Cardiac muscle cell (in vitro differentiated cells and primary cell): ENCODE measurements at regions not wholly inside any gene's neighbourhood (a gene's known extent, or its start where the extent isn't known, plus 50 kb on each side); places are given as distances from the start of the nearest gene placed in this dataset.
"Not testable (repeated sequence)": the region's sequence is repeated elsewhere in the genome, so short reads cannot be mapped to it uniquely, and the experiment has no call there.

ENCODE experiments used
- DNase-seq, 2 donors: peaks; one replicate each; pipeline versions ENCODE4 v3.0.0 to v3.0.0-alpha.2; 2010 to 2017; ENCODE audit warnings: low read depth in 1 of 2, low spot score in 1 of 2
- H3K27ac ChIP-seq: fragments of 200-600 bp; sonication (generic); 2 replicates; pipeline ENCODE4 v1.5.1; 2016
- H3K27me3 ChIP-seq: fragments of 200-600 bp; sonication (generic); 2 replicates; pipeline ENCODE4 v1.6.0; 2016; ENCODE audit warnings: control low read depth
- H3K36me3 ChIP-seq: fragments of 200-600 bp; sonication (generic); 2 replicates; pipeline ENCODE4 v1.5.1; 2016; ENCODE audit warnings: control low read depth
- H3K4me1 ChIP-seq: fragments of 200-600 bp; sonication (generic); 2 replicates; pipeline ENCODE4 v1.8.1; 2017; ENCODE audit warnings: low read depth, mild to moderate bottlenecking, mixed run types
- H3K4me3 ChIP-seq: fragments of 200-600 bp; sonication (generic); 2 replicates; pipeline ENCODE4 v1.5.1; 2016; ENCODE audit warnings: mild to moderate bottlenecking
- H3K9me3 ChIP-seq: fragments of 200-600 bp; sonication (generic); 2 replicates; pipeline ENCODE4 v1.5.1; 2017; ENCODE audit warnings: low read depth, mild to moderate bottlenecking, control low read depth
- CTCF ChIP-seq: IDR thresholded peaks from 2 replicates; pipeline ENCODE4 v1.5.1; 2012; ENCODE audit warnings: low read depth, mild to moderate bottlenecking, low read length

GRCh38 chr3:15982667-15983196, 185.0 kb upstream of the ANKRD28 start:
- no peaks in the 10 kb centered on the region for H3K9me3 ChIP-seq
- peaks cover 10% of the 10 kb centered on the region for H3K4me1 ChIP-seq
- H3K36me3 ChIP-seq = no peaks in the 10 kb centered on the region
- H3K27me3 ChIP-seq = no peaks in the 10 kb centered on the region
- H3K27ac ChIP-seq = no peak overlapping the region
- DNase-seq = peak in 1 of 2 donors; percentile 84
- H3K4me3 ChIP-seq = no peak overlapping the region
- TF ChIP-seq CTCF = no peak

- peaks cover 10% of the 10 kb centered on the region for H3K4me1 ChIP-seq
- H3K36me3 ChIP-seq = no peaks in the 10 kb centered on the region
- H3K9me3 ChIP-seq = no peaks in the 10 kb centered on the region
- H3K4me3 ChIP-seq = no peak overlapping the region
- DNase-seq = peak in 1 of 2 donors; percentile 72
- no peak for TF ChIP-seq CTCF
- H3K27me3 ChIP-seq = no peaks in the 10 kb centered on the region
- no peak overlapping the region for H3K27ac ChIP-seq
These were observed 185.5 kb upstream of the ANKRD28 start for GRCh38 chr3:15983232-15983631.

- no peak for DNase-seq
- Histone ChIP-seq H3K27ac (no peak overlapping the region), H3K4me3 (no peak overlapping the region)
These were observed 185.9 kb upstream of the ANKRD28 start for GRCh38 chr3:15983693-15984092.

GRCh38 chr3:15989419-15989818, 185.1 kb upstream of the GALNT15 start:
- no peaks in the 10 kb centered on the region for H3K36me3 ChIP-seq
- no peaks in the 10 kb centered on the region for H3K27me3 ChIP-seq
- no peak overlapping the region for H3K4me3 ChIP-seq
- no peaks in the 10 kb centered on the region for H3K9me3 ChIP-seq
- H3K27ac ChIP-seq = no peak overlapping the region
- TF ChIP-seq CTCF = peak; percentile 46
- no peaks in the 10 kb centered on the region for H3K4me1 ChIP-seq
- peak in 1 of 2 donors; percentile 8 for DNase-seq

More at GRCh38 chr3:15983693-15984092, 185.9 kb upstream of the ANKRD28 start:
- H3K9me3 ChIP-seq = no peaks in the 10 kb centered on the region
- no peak for TF ChIP-seq CTCF
- H3K4me1 ChIP-seq = peaks cover 10% of the 10 kb centered on the region
- H3K27me3 ChIP-seq = no peaks in the 10 kb centered on the region
- H3K36me3 ChIP-seq = no peaks in the 10 kb centered on the region

GRCh38 chr3:15993660-15994059, 180.8 kb upstream of the GALNT15 start:
- DNase-seq = peak in 1 of 2 donors; percentile 4
- not testable (repeated sequence) for H3K27ac ChIP-seq, H3K9me3 ChIP-seq, H3K4me3 ChIP-seq, H3K27me3 ChIP-seq, H3K36me3 ChIP-seq, H3K4me1 ChIP-seq

- H3K27ac ChIP-seq, H3K4me1 ChIP-seq, H3K4me3 ChIP-seq, H3K27me3 ChIP-seq, H3K9me3 ChIP-seq, DNase-seq, H3K36me3 ChIP-seq: not testable (repeated sequence)
These were observed 178.0 kb upstream of the GALNT15 start for GRCh38 chr3:15996496-15996895.
